ENCODE measurements at regions not wholly inside any gene's neighbourhood (a gene's known extent, or its start where the extent isn't known, plus 50 kb on each side); places are given as distances from the start of the nearest gene placed in this dataset.
"Not testable (repeated sequence)": the region's sequence is repeated elsewhere in the genome, so short reads cannot be mapped to it uniquely, and the experiment has no call there.

- TF ChIP-seq CTCF (IDR thresholded peaks at IDR 0.05; ENCODE audit: poor library complexity) = peak; percentile 27
- TF ChIP-seq EZH2 (IDR thresholded peaks at IDR 0.05; ENCODE audit: borderline replicate concordance); EZH2phosphoT487 (IDR thresholded peaks at IDR 0.05; ENCODE audit: low read depth, severe bottlenecking, unreplicated experiment): not testable (repeated sequence)
Observed at GRCh38 chr4:3984796-3985195, 218.6 kb downstream of the ADRA2C start.

All from hepatocyte (in vitro differentiated cells).